AG08396 (cell line): ENCODE measurements at regions not wholly inside any gene's neighbourhood (a gene's known extent, or its start where the extent isn't known, plus 50 kb on each side); places are given as distances from the start of the nearest gene placed in this dataset.

Experiments
- DNase-seq: peaks from one replicate; pipeline ENCODE4 v3.0.0; 2012; ENCODE audit warnings: low spot score, mixed read lengths

GRCh38 chr3:160132226-160132625 is 93.0 kb upstream of the C3orf80 start:
- DNase-seq: no peak

GRCh38 chr3:160133757-160134156 is 91.5 kb upstream of the C3orf80 start:
- DNase-seq: no peak

GRCh38 chr3:160134454-160134853 is 90.8 kb upstream of the C3orf80 start:
- DNase-seq: no peak

- peak; percentile 22 for DNase-seq
Measured at GRCh38 chr3:160134964-160135363, 90.3 kb upstream of the C3orf80 start.

- DNase-seq: no peak
Measured at GRCh38 chr3:160135851-160136250, 89.4 kb upstream of the C3orf80 start.

- no peak for DNase-seq
Measured at GRCh38 chr3:160136421-160136820, 88.8 kb upstream of the C3orf80 start.

- no peak for DNase-seq
Measured at GRCh38 chr3:160139291-160139690, 85.9 kb upstream of the C3orf80 start.

- DNase-seq: no peak
Measured at GRCh38 chr3:160140756-160141155, 84.5 kb upstream of the C3orf80 start.

- no peak for DNase-seq
Measured at GRCh38 chr3:160141485-160142185, 83.6 kb upstream of the C3orf80 start.

- no peak for DNase-seq
Measured at GRCh38 chr3:160143482-160143881, 81.7 kb upstream of the C3orf80 start.

GRCh38 chr3:160150066-160150465 is 75.2 kb upstream of the C3orf80 start:
- DNase-seq: no peak

- no peak for DNase-seq
Measured at GRCh38 chr3:160150525-160150924, 74.7 kb upstream of the C3orf80 start.

- DNase-seq: no peak
Measured at GRCh38 chr3:160152638-160153037, 72.6 kb upstream of the C3orf80 start.

- peak; percentile 24 for DNase-seq
Measured at GRCh38 chr3:160154033-160154432, 71.2 kb upstream of the C3orf80 start.

GRCh38 chr3:160154596-160154995 is 70.6 kb upstream of the C3orf80 start:
- no peak for DNase-seq

GRCh38 chr3:160157321-160157720 is 67.9 kb upstream of the C3orf80 start:
- DNase-seq: no peak

GRCh38 chr3:160159341-160159740 is 65.9 kb upstream of the C3orf80 start:
- DNase-seq: no peak

- DNase-seq: no peak
Measured at GRCh38 chr3:160159806-160160205, 65.4 kb upstream of the C3orf80 start.

- DNase-seq: no peak
Measured at GRCh38 chr3:160161921-160162320, 63.3 kb upstream of the C3orf80 start.

- DNase-seq: no peak
Measured at GRCh38 chr3:160162440-160162839, 62.8 kb upstream of the C3orf80 start.

GRCh38 chr3:160163229-160163878 is 61.9 kb upstream of the C3orf80 start:
- peak; percentile 26 for DNase-seq

- DNase-seq: no peak
Measured at GRCh38 chr3:160168246-160168645, 57.0 kb upstream of the C3orf80 start.

- peak; percentile 75 for DNase-seq
Measured at GRCh38 chr3:160169139-160169976, 55.9 kb upstream of the C3orf80 start.
